ENCODE measurements at regions not wholly inside any gene's neighbourhood (a gene's known extent, or its start where the extent isn't known, plus 50 kb on each side); places are given as distances from the start of the nearest gene placed in this dataset.

- TF ChIP-seq EZH2 (IDR thresholded peaks at IDR 0.05) (no peak), CTCF (IDR thresholded peaks at IDR 0.05) (no peak), EZH2phosphoT487 (IDR thresholded peaks at IDR 0.05) (no peak)
Measured at GRCh38 chr2:211205836-211206235, 649.4 kb downstream of the CPS1 start.
